GM12801 (cell line): ENCODE measurements at regions not wholly inside any gene's neighbourhood (a gene's known extent, or its start where the extent isn't known, plus 50 kb on each side); places are given as distances from the start of the nearest gene placed in this dataset.

Source experiments
- TF ChIP-seq, protein P1 (sequence below): IDR thresholded peaks from one replicate; pipeline ENCODE4 v1.5.1; 2011; ENCODE audit warnings: control low read depth; ENCODE audit not compliant: insufficient read length; ENCODE audit errors: extremely low read depth

DNA sequence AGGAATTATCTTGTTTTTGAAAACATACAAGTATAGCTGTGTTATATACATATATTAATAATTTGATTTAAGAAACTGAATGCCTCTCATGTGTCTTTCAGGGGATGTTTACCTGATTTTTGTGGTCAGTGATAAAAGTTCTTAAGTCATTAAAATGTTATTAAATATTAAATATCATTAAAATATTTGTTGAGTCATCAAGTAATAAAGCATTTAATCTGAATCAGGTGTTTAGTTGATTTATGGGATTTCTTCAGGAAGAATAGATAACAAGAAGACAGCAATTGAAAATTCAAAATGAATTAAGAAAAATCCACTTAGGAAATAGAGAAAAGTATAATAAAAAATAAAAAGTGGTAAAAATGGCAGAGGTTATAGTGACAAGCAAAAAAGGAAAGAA is 361.9 kb upstream of the EYS start:
- TF ChIP-seq, protein P1, sequence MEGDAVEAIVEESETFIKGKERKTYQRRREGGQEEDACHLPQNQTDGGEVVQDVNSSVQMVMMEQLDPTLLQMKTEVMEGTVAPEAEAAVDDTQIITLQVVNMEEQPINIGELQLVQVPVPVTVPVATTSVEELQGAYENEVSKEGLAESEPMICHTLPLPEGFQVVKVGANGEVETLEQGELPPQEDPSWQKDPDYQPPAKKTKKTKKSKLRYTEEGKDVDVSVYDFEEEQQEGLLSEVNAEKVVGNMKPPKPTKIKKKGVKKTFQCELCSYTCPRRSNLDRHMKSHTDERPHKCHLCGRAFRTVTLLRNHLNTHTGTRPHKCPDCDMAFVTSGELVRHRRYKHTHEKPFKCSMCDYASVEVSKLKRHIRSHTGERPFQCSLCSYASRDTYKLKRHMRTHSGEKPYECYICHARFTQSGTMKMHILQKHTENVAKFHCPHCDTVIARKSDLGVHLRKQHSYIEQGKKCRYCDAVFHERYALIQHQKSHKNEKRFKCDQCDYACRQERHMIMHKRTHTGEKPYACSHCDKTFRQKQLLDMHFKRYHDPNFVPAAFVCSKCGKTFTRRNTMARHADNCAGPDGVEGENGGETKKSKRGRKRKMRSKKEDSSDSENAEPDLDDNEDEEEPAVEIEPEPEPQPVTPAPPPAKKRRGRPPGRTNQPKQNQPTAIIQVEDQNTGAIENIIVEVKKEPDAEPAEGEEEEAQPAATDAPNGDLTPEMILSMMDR = no peak

DNA sequence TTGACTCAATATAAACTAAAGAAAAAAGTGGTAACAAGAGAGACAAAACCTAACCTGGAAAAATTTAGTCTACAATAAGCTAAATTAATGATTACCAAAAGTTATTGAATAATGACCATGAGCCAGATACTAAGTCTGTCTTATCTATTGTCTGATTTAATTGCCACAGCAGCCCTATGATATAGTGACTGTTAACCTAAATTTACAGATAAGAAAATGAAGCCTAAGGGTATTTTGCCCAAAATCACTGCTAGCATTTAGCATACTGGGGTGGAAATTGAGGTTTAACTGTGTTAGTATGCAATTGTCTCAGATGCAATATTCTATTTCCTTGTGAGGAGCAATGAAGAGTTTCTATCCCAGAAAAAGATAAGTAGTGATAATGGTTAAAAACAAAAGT is 361.0 kb upstream of the EYS start:
- TF ChIP-seq, protein P1 = no peak

DNA sequence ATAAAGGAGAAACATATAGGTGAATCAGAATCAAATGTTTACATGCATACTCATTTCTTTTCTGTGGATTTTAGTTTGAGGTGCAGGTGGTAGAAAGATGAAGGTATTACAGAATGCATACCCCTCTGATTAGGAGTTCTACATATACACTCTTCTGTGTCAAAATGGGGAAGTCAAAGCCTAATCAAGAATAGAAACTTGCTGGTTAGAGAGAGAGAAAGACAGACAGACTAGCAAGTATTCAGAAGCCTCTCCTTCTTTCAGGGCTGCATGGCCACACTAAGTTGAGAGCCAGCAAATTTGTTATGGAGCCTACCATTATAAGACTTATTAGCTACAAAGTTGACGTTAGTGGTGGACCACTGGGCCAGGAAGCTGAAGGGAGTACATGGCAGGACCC is 358.3 kb upstream of the EYS start:
- TF ChIP-seq, protein P1 = no peak

DNA sequence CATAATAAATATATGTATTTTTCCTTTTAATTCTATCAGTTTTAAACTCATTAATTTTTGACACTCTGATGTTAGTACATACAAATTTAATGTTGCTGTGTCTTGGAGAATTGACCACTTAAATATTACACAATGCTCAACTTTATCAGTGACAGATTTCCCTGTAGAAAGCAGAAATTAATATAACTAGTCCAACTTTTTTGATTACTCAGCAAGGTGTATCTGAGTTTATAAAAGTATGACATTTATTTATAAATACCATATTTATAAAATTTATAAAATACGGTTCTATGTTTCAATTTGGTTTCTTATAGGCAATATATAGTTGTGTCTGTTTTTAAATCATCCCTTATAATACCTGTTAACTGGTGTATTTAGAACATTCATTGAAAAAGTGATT is 350.0 kb upstream of the EYS start:
- TF ChIP-seq, protein P1 = no peak

DNA sequence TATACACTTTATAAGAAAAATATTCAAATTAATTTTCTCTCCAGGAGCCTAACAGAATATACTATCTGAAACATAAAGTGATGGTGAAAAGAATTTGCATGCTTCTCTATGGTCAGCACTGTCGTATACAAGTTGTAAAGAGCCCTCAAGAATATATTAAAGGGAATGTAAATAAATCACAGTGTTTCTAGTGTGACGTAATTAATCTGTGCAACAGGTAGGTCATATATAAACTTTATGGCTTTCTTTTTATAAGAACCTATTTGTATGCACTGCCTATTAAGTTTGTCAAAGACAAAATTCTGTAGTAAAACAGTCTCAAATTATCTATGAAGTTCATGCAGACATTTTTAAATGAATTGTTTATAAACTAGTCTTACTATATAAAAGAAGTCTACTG is 347.9 kb upstream of the EYS start:
- TF ChIP-seq, protein P1 = no peak

DNA sequence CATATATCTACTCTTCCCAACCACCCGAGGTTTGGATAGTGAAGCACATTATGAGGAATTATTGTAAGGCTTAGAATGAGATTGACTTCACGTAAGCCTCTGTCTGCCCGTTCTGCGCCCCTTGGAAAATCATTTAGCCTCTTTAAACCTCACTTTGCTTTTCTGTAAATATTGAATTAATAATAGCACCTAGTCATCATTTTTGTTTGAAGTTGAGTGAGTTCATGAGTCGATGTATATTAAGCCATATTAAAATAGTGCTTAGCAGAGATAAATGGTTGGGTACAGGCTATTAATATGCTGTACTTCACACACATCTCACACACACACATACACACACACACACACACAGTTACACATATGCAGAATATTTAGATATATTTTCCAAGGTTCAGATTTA is 344.8 kb upstream of the EYS start:
- TF ChIP-seq, protein P1 = no peak

DNA sequence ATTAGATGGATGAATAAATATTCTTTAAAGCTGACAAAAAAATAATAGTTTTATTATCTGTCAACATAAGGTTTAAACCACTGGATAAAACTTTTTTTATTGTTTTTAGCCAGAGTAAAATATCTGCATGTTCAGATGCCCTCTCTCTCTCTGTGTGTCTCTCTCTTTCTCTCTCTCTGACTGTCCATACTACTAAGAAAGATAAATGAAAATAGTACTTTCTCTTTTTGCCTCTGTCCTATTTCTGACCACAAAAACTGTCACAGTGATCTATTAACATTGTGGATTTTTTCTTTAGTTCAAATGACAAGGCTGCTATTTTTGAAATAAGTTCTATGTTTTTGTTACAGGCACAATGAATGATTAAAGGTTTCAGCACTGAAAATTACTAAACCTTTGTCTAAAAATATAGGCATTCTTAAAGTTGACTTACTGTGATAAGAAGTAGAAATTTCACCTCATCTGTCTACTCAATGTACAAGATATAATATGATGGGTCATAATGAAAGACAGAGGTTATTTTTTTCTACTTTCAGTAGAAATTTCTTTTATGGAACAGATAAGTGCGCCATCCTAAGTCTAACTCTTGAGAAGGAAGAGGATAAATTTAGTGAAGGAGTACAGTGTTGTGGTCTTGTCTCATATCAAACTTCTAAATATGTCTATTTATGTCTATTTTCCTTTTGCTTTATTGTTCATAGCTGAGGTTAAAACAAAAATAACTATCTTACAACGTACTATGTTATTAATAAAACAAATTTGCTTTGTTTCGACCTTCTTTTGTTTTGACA is 341.9 kb upstream of the EYS start:
- TF ChIP-seq, protein P1 = no peak
